ENCODE measurements at regions not wholly inside any gene's neighbourhood (a gene's known extent, or its start where the extent isn't known, plus 50 kb on each side); places are given as distances from the start of the nearest gene placed in this dataset.

DNA sequence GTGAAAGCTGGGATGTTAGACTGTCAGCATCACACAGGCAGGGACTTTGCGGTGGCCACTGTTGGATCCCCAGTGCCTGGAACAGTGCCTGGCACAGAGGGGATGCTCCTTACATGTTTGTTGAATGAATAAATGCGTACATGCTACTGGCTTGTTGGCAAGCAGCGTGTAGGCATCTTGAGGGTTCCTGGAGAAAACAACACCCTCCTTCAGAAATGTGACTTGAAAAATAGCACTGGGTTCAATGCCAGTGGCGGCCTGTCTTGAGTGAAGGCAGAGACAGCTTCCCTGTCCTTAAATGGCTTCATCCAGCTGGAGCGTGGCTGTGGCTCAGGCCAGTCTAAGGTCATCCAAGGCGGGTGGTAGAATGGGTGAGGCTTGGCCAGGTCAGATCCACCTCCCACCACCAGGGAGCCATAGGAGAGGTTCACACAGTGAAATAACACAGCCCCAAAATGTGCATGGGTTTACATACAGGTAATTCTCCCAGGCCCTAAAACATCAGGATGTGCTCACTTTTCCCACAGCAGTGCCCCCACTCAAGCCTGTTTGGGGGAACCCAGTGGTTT is 171.4 kb downstream of the PHETA1 start:
- TF ChIP-seq, protein P1, sequence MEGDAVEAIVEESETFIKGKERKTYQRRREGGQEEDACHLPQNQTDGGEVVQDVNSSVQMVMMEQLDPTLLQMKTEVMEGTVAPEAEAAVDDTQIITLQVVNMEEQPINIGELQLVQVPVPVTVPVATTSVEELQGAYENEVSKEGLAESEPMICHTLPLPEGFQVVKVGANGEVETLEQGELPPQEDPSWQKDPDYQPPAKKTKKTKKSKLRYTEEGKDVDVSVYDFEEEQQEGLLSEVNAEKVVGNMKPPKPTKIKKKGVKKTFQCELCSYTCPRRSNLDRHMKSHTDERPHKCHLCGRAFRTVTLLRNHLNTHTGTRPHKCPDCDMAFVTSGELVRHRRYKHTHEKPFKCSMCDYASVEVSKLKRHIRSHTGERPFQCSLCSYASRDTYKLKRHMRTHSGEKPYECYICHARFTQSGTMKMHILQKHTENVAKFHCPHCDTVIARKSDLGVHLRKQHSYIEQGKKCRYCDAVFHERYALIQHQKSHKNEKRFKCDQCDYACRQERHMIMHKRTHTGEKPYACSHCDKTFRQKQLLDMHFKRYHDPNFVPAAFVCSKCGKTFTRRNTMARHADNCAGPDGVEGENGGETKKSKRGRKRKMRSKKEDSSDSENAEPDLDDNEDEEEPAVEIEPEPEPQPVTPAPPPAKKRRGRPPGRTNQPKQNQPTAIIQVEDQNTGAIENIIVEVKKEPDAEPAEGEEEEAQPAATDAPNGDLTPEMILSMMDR (IDR thresholded peaks at IDR 0.05; ENCODE audit: control extremely low read depth, extremely low read depth): no peak
- DNase-seq: no peak

DNA sequence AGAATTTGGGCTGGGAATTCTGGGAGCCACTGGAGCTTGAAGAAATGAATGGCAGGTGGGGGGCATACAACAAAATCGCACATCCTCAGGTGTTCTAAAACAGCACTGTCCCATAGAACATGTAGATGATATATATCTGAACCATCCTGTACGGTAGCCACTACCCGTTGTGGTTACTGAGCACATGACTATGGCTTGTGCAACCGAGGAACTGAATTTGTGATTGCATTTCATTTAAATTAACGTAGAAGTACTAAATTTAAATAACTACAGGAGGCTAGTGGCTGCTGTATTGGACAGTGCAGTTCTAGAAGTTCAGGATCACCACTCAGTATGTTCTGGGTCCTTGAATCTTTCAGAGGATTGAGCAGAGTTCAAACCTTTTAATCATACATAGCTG is 172.4 kb downstream of the PHETA1 start:
- ATAC-seq (ENCODE audit: insufficient read depth, low FRiP score) (no peak), DNase-seq (no peak)
- Histone ChIP-seq H3K4me1 (ENCODE audit: control insufficient read depth in 5 of 5, insufficient read depth in 5 of 5, low read length in 5 of 5) (peaks cover 0 to 7% (median 0%) of the 10 kb centered on the region in 5 donors), H3K27ac (ENCODE audit: low read depth in 1 of 2, low read length in 1 of 2) (no peak overlapping the region), H3K36me3 (ENCODE audit: control insufficient read depth in 4 of 4, insufficient read depth in 4 of 4, low read length in 4 of 4) (no peaks in the 10 kb centered on the region), H3K4me3 (no peak overlapping the region), H3K9ac (ENCODE audit: insufficient read depth in 1 of 2, low read length in 2 of 2) (no peak overlapping the region), H3K9me3 (ENCODE audit: control insufficient read depth in 4 of 4, insufficient read depth in 3 of 4, low read length in 3 of 4) (no peaks in the 10 kb centered on the region), H3K27me3 (ENCODE audit: control insufficient read depth in 3 of 3, insufficient read depth in 3 of 3, low read length in 2 of 3) (peaks cover 6 to 17% (median 8%) of the 10 kb centered on the region in 3 donors)
- TF ChIP-seq, protein P1 (IDR thresholded peaks at IDR 0.05; ENCODE audit: control extremely low read depth, extremely low read depth): no peak
- 30 to 63% methylated on average over 5 of the region's 5 CpGs for WGBS, 2 donors

More for the DNA sequence above, 171.4 kb downstream of the PHETA1 start:
- Histone ChIP-seq H3K27ac (ENCODE audit: low read depth in 1 of 2, low read length in 1 of 2) (no peak overlapping the region), H3K4me3 (no peak overlapping the region), H3K36me3 (ENCODE audit: control insufficient read depth in 4 of 4, insufficient read depth in 4 of 4, low read length in 4 of 4) (no peaks in the 10 kb centered on the region), H3K4me1 (ENCODE audit: control insufficient read depth in 5 of 5, insufficient read depth in 5 of 5, low read length in 5 of 5) (peaks cover 0 to 7% (median 0%) of the 10 kb centered on the region in 5 donors), H3K9me3 (ENCODE audit: control insufficient read depth in 4 of 4, insufficient read depth in 3 of 4, low read length in 3 of 4) (no peaks in the 10 kb centered on the region), H3K9ac (ENCODE audit: insufficient read depth in 1 of 2, low read length in 2 of 2) (no peak overlapping the region), H3K27me3 (ENCODE audit: control insufficient read depth in 3 of 3, insufficient read depth in 3 of 3, low read length in 2 of 3) (peaks cover 6 to 17% (median 13%) of the 10 kb centered on the region in 3 donors)
- WGBS, 2 donors: 80 to 87% methylated on average over 6 of the region's 6 CpGs
- ATAC-seq (ENCODE audit: insufficient read depth, low FRiP score): no peak

GRCh38 chr12:111195316-111195715 is 173.6 kb downstream of the PHETA1 start:
- no peak for DNase-seq
- no peak for ATAC-seq (ENCODE audit: insufficient read depth, low FRiP score)
- Histone ChIP-seq H3K36me3 (ENCODE audit: control insufficient read depth in 4 of 4, insufficient read depth in 4 of 4, low read length in 4 of 4) (no peaks in the 10 kb centered on the region), H3K27ac (ENCODE audit: low read depth in 1 of 2, low read length in 1 of 2) (no peak overlapping the region), H3K4me1 (ENCODE audit: control insufficient read depth in 5 of 5, insufficient read depth in 5 of 5, low read length in 5 of 5) (peaks cover 0 to 7% (median 0%) of the 10 kb centered on the region in 5 donors), H3K27me3 (ENCODE audit: control insufficient read depth in 3 of 3, insufficient read depth in 3 of 3, low read length in 2 of 3) (peaks cover 0 to 12% (median 8%) of the 10 kb centered on the region in 3 donors), H3K9ac (ENCODE audit: insufficient read depth in 1 of 2, low read length in 2 of 2) (no peak overlapping the region), H3K9me3 (ENCODE audit: control insufficient read depth in 4 of 4, insufficient read depth in 3 of 4, low read length in 3 of 4) (no peaks in the 10 kb centered on the region), H3K4me3 (no peak overlapping the region)
- WGBS, 2 donors: 78 to 79% methylated on average over 8 of the region's 8 CpGs
- TF ChIP-seq, protein P1 (IDR thresholded peaks at IDR 0.05; ENCODE audit: control extremely low read depth, extremely low read depth): no peak

DNA sequence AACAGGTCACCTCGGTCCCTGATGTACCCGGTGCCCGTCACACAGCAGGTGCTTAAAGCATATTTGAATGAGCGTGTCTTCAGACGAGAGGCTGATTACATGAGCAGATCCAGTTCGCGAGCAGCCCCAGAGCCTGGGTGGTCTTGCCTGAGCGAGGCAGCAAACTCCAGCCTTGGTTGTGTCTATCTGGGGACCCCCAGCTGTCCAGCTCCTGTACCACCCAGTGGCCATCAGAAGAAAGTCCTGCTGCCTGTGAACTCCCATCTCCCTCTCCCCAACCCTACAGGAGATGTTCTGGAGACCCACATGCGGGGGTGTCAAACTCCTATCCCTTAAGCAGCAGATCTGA is 174.2 kb downstream of the PHETA1 start:
- peaks cover 0 to 12% (median 8%) of the 10 kb centered on the region in 3 donors for H3K27me3 ChIP-seq (ENCODE audit: control insufficient read depth in 3 of 3, insufficient read depth in 3 of 3, low read length in 2 of 3)
- TF ChIP-seq, protein P1 (IDR thresholded peaks at IDR 0.05; ENCODE audit: control extremely low read depth, extremely low read depth): no peak
- no peak overlapping the region for H3K27ac ChIP-seq (ENCODE audit: low read depth in 1 of 2, low read length in 1 of 2)
- H3K36me3 ChIP-seq (ENCODE audit: control insufficient read depth in 4 of 4, insufficient read depth in 4 of 4, low read length in 4 of 4): no peaks in the 10 kb centered on the region
- no peak overlapping the region for H3K9ac ChIP-seq (ENCODE audit: insufficient read depth in 1 of 2, low read length in 2 of 2)
- DNase-seq (peak in 2 of 3 donors; percentile 35 to 43), ATAC-seq (ENCODE audit: insufficient read depth, low FRiP score) (no peak)
- 55 to 80% methylated on average over 9 of the region's 9 CpGs for WGBS, 2 donors
- no peak overlapping the region for H3K4me3 ChIP-seq
- peaks cover 0 to under 1% (median 0%) of the 10 kb centered on the region in 4 donors for H3K9me3 ChIP-seq (ENCODE audit: control insufficient read depth in 4 of 4, insufficient read depth in 3 of 4, low read length in 3 of 4)
- H3K4me1 ChIP-seq (ENCODE audit: control insufficient read depth in 5 of 5, insufficient read depth in 5 of 5, low read length in 5 of 5): peaks cover 0 to 7% (median 0%) of the 10 kb centered on the region in 5 donors

Data from lung (tissue), 11 donors.